Spinal cord (tissue), 9 donors: ENCODE measurements at regions not wholly inside any gene's neighbourhood (a gene's known extent, or its start where the extent isn't known, plus 50 kb on each side); places are given as distances from the start of the nearest gene placed in this dataset.
A peak's percentile ranks its signal among the peaks of the same experiment; 100 is the strongest.

Experiments used
- DNase-seq, 6 donors: peaks; one replicate each; pipeline versions ENCODE4 v3.0.0 to v3.0.0-alpha.2; 2013 to 2015; ENCODE audit warnings: low spot score in 6 of 6, low read depth in 4 of 6
- H3K27ac ChIP-seq: one replicate; pipeline ENCODE4 v1.5.1; 2013; ENCODE audit warnings: low read depth, low read length, control low read depth
- H3K27me3 ChIP-seq: one replicate; pipeline ENCODE4 v1.6.1; 2013; ENCODE audit warnings: low read length; ENCODE audit not compliant: control insufficient read depth, insufficient read depth
- H3K36me3 ChIP-seq: one replicate; pipeline ENCODE4 v1.6.1; 2013; ENCODE audit warnings: low read length; ENCODE audit not compliant: control insufficient read depth, insufficient read depth
- H3K4me1 ChIP-seq: one replicate; pipeline ENCODE4 v1.6.1; 2013; ENCODE audit warnings: low read length; ENCODE audit not compliant: control insufficient read depth, insufficient read depth
- H3K4me3 ChIP-seq: one replicate; pipeline ENCODE4 v1.5.1; 2013; ENCODE audit warnings: low read depth, low read length, control low read depth
- H3K9me3 ChIP-seq: one replicate; pipeline ENCODE4 v1.6.1; 2013; ENCODE audit warnings: low read length; ENCODE audit not compliant: control insufficient read depth, insufficient read depth
- WGBS: methylation state at CpG from one replicate; pipeline ENCODE4 v1.1.5; 2013; ENCODE audit warnings: missing lambda C conversion rate; ENCODE audit not compliant: insufficient coverage; 5-methylcytosine and 5-hydroxymethylcytosine counted together
- donor health status: healthy.

GRCh38 chr1:175802407-175803123, 59.2 kb upstream of the TNR start:
- H3K4me3 ChIP-seq, result no peak overlapping the region
- no peaks in the 10 kb centered on the region for H3K36me3 ChIP-seq
- H3K9me3 ChIP-seq, result no peaks in the 10 kb centered on the region
- H3K4me1 ChIP-seq, result no peaks in the 10 kb centered on the region
- 91% methylated on average over 5 of the region's 10 CpGs for WGBS
- no peak for DNase-seq
- H3K27ac ChIP-seq, result no peak overlapping the region
- H3K27me3 ChIP-seq, result no peaks in the 10 kb centered on the region

DNA sequence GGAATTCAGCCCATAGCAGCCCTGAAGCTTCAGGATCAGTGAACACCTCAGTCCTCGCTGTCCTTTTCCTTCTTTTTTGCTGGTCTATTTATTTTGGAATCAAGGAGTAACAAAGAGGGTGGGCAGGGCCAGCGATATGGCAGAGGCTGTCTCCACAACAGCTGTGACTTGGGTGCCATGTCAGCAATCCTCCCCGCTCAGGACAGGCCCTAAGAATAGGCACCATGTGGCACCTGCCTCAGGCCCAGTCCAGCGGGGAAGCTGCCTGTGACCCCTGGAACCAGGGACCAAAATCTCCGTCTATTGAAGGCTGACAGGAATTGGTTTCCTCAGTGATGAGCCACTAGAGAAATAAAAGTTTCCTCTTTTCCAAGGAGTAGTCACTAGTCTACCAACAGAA, 58.6 kb upstream of the TNR start:
- Histone ChIP-seq H3K4me1 (no peaks in the 10 kb centered on the region), H3K36me3 (no peaks in the 10 kb centered on the region), H3K27ac (no peak overlapping the region), H3K27me3 (no peaks in the 10 kb centered on the region), H3K4me3 (no peak overlapping the region), H3K9me3 (no peaks in the 10 kb centered on the region)
- 91% methylated on average over 4 of the region's 5 CpGs for WGBS
- no peak for DNase-seq

GRCh38 chr1:175797576-175797975, 54.2 kb upstream of the TNR start:
- DNase-seq, result no peak
- no peaks in the 10 kb centered on the region for H3K36me3 ChIP-seq
- H3K27ac ChIP-seq, result no peak overlapping the region
- H3K9me3 ChIP-seq, result no peaks in the 10 kb centered on the region
- no peak overlapping the region for H3K4me3 ChIP-seq
- no peaks in the 10 kb centered on the region for H3K4me1 ChIP-seq
- H3K27me3 ChIP-seq, result no peaks in the 10 kb centered on the region

DNA sequence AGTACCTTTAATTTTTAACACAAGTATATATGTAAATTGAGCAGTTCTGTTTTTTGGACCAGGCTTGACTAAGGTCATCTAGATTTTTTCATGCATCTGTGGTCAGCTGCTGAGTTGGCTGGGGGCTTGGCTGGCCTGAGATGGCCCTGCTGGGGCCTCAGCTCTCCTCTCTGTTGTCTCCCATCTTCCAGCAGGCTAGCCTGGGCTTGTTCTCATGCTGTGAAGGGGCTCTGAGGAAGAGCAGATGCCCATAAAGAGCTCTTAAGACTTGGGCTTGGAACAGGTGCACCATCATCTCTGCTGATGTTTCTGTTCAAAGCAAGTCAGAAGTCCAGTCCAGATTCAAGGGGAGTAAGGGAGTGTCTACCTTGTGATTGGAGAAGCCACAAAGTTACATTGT, 51.2 kb upstream of the TNR start:
- Histone ChIP-seq H3K27me3 (no peaks in the 10 kb centered on the region), H3K4me3 (no peak overlapping the region), H3K36me3 (no peaks in the 10 kb centered on the region), H3K27ac (no peak overlapping the region), H3K4me1 (no peaks in the 10 kb centered on the region), H3K9me3 (no peaks in the 10 kb centered on the region)
- no peak for DNase-seq

GRCh38 chr1:175793617-175794016, 50.2 kb upstream of the TNR start:
- no peaks in the 10 kb centered on the region for H3K27me3 ChIP-seq
- DNase-seq, result peak in 1 of 6 donors; percentile 33

More at GRCh38 chr1:175793617-175794016, 50.2 kb upstream of the TNR start:
- Histone ChIP-seq H3K36me3 (no peaks in the 10 kb centered on the region), H3K4me1 (peaks cover 4% of the 10 kb centered on the region), H3K4me3 (no peak overlapping the region), H3K27ac (no peak overlapping the region), H3K9me3 (no peaks in the 10 kb centered on the region)
